ENCODE measurements at regions not wholly inside any gene's neighbourhood (a gene's known extent, or its start where the extent isn't known, plus 50 kb on each side); places are given as distances from the start of the nearest gene placed in this dataset.
"Not testable (repeated sequence)": the region's sequence is repeated elsewhere in the genome, so short reads cannot be mapped to it uniquely, and the experiment has no call there.

- ATAC-seq = no peak
- Histone ChIP-seq H3K27ac (no peak overlapping the region), H3K4me3 (no peak overlapping the region), H3K36me3 (no peaks in the 10 kb centered on the region), H3K27me3 (no peaks in the 10 kb centered on the region), H3K9me3 (peaks cover 0 to 16% (median 0%) of the 10 kb centered on the region in 3 donors), H3K4me1 (no peaks in the 10 kb centered on the region)
- no peak for TF ChIP-seq POLR2AphosphoS5 (IDR thresholded peaks at IDR 0.05)
- no peak for TF ChIP-seq EP300 (IDR thresholded peaks at IDR 0.05)
- TF ChIP-seq CTCF (IDR thresholded peaks at IDR 0.05) = no peak
- no peak for TF ChIP-seq POLR2A (IDR thresholded peaks at IDR 0.05)
- 92 to 100% methylated on average over 1 of the region's 1 CpG for WGBS, 2 donors (ENCODE audit: low coverage in 1 of 2)
Observed at GRCh38 chr6:101089640-101090039, 208.5 kb upstream of the ASCC3 start.

DNA sequence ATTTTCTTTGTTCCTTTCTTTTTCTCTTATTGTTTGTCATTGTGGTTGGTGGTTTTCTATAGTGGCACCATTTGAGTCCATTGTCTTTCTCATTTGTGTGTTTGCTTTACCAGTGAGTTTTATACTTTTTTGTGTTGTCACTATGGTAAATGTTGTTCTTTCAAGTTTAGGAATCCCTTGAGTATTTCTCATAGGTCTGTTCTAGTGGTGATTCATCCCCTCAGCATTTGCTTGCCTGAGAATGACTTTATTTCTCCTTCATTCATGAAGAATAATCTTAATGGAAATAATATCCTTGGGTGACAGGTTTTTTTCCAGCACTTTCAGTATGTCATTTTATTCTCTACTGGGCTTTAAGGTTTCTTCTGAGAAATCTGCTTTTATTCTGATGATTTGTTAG, 209.2 kb upstream of the ASCC3 start:
- H3K27me3 ChIP-seq = no peaks in the 10 kb centered on the region
- H3K9me3 ChIP-seq = peaks cover 0 to 16% (median 0%) of the 10 kb centered on the region in 3 donors
- no peak for TF ChIP-seq POLR2AphosphoS5 (IDR thresholded peaks at IDR 0.05)
- TF ChIP-seq CTCF (IDR thresholded peaks at IDR 0.05) = no peak
- TF ChIP-seq EP300 (IDR thresholded peaks at IDR 0.05) = no peak
- TF ChIP-seq POLR2A (IDR thresholded peaks at IDR 0.05) = no peak
- no peak overlapping the region for H3K4me3 ChIP-seq
- H3K36me3 ChIP-seq = no peaks in the 10 kb centered on the region
- H3K27ac ChIP-seq = no peak overlapping the region
- H3K4me1 ChIP-seq = no peaks in the 10 kb centered on the region
- ATAC-seq = no peak

DNA sequence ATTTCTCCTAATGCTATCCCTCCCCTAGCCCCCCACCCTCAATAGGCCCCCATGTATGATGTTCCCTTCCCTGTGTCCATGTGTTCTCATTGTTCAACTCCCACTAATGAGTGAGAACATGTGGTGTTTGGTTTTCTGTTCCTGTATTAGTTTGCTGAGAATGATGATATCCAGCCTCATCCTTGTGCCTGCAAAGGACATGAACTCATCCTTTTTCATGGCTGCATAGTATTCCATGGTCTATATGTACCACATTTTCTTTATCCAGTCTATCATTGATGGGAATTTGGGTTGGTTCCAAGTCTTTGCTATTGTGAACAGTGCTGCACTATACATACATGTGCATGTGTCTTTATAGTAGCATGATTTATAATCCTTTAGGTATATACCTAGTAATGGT, 217.5 kb upstream of the ASCC3 start:
- H3K36me3 ChIP-seq, ATAC-seq, H3K27me3 ChIP-seq, H3K9me3 ChIP-seq, H3K27ac ChIP-seq, H3K4me1 ChIP-seq, H3K4me3 ChIP-seq: not testable (repeated sequence)

DNA sequence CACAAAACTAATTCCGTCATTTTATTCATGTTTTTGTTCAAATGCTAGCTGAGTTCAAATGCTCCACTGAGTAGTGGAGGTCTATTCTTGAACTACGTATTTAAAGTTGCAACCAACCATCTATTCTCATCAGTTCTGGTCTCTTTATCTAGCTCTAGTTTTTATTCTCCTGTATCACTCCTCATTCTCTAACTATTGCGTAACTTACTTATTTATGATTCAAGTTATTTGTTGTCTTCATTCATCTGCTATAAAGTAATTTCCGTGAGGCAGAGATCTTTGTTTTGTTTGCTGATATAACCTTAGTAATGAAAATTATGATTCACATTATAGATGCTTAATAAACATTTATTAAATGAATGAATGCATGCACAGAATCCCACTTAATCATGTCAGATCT, 221.6 kb upstream of the ASCC3 start:
- Histone ChIP-seq H3K27ac (no peak overlapping the region), H3K27me3 (no peaks in the 10 kb centered on the region), H3K4me3 (no peak overlapping the region), H3K36me3 (no peaks in the 10 kb centered on the region), H3K4me1 (no peaks in the 10 kb centered on the region), H3K9me3 (peaks cover 0 to 10% (median 0%) of the 10 kb centered on the region in 3 donors)
- no peak for TF ChIP-seq EP300 (IDR thresholded peaks at IDR 0.05)
- TF ChIP-seq CTCF (IDR thresholded peaks at IDR 0.05) = no peak
- TF ChIP-seq POLR2A (IDR thresholded peaks at IDR 0.05) = no peak
- TF ChIP-seq POLR2AphosphoS5 (IDR thresholded peaks at IDR 0.05) = no peak
- ATAC-seq = no peak
- 63 to 64% methylated on average over 4 of the region's 4 CpGs for WGBS, 2 donors (ENCODE audit: low coverage in 1 of 2)

DNA sequence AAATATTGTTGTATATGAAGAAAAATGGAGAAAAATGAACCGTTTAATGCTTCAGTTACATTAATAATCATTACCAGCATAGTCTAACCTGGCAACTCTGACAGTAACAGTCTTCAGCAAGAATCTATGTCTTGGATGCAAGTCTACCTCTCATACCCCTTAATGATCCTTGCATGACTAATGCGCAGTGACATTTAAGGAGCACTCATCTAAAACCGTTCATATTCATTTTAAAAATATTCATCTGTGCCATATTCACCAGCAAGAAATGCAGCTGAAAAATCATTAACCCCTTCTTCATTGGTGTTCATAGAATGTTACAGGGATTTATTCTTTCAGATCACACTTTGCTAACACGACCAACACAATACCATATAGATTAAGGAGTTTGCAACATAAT, 227.2 kb upstream of the ASCC3 start:
- TF ChIP-seq POLR2A (IDR thresholded peaks at IDR 0.05) (no peak), POLR2AphosphoS5 (IDR thresholded peaks at IDR 0.05) (no peak), CTCF (IDR thresholded peaks at IDR 0.05) (no peak), EP300 (IDR thresholded peaks at IDR 0.05) (no peak)
- 63 to 73% methylated on average over 4 of the region's 4 CpGs for WGBS, 2 donors (ENCODE audit: low coverage in 1 of 2)
- ATAC-seq = no peak

DNA sequence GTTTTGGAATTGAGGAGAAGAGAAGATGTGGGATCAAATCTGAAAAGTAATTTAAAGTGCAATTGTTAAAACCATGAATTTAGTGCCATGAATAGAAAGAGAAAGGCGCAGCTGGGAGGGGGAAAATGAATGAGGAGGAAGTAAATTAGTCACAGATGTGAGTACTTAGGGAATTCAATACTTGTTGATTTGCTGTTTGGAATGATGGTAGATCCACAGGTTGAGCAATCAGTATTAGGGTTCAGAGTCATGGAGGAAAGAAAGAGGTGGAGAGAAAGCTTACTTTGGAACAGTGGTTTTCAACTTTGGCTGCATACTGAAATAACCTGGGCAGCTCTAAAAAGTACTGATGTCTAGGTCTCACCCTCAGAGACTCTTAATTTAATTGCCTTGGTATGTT, 229.7 kb upstream of the ASCC3 start:
- Histone ChIP-seq H3K27me3 (peaks cover under 1% of the 10 kb centered on the region), H3K4me1 (no peaks in the 10 kb centered on the region), H3K27ac (no peak overlapping the region), H3K4me3 (no peak overlapping the region), H3K9me3 (no peaks in the 10 kb centered on the region), H3K36me3 (no peaks in the 10 kb centered on the region)
- no peak for ATAC-seq
- 67 to 100% methylated on average over 1 of the region's 1 CpG for WGBS, 2 donors (ENCODE audit: low coverage in 1 of 2)
- TF ChIP-seq CTCF (IDR thresholded peaks at IDR 0.05) = no peak
- no peak for TF ChIP-seq POLR2AphosphoS5 (IDR thresholded peaks at IDR 0.05)
- no peak for TF ChIP-seq POLR2A (IDR thresholded peaks at IDR 0.05)
- TF ChIP-seq EP300 (IDR thresholded peaks at IDR 0.05) = no peak

More for the DNA sequence above, 227.2 kb upstream of the ASCC3 start:
- no peak overlapping the region for H3K27ac ChIP-seq
- no peaks in the 10 kb centered on the region for H3K27me3 ChIP-seq
- H3K9me3 ChIP-seq = no peaks in the 10 kb centered on the region
- H3K36me3 ChIP-seq = no peaks in the 10 kb centered on the region
- no peak overlapping the region for H3K4me3 ChIP-seq
- no peaks in the 10 kb centered on the region for H3K4me1 ChIP-seq

Data from gastroesophageal sphincter (tissue), 4 donors.